HEK293 (cell line): ENCODE measurements at regions not wholly inside any gene's neighbourhood (a gene's known extent, or its start where the extent isn't known, plus 50 kb on each side); places are given as distances from the start of the nearest gene placed in this dataset.

ENCODE experiments used
- MYNN ChIP-seq: fragments of 450-650 bp; formaldehyde crosslinking; IDR thresholded peaks from 2 replicates; pipeline ENCODE4 v1.5.1; 2016; ENCODE audit warnings: missing biosample characterization, missing genetic modification characterization, borderline replicate concordance
- REPIN1 ChIP-seq: fragments of 450-650 bp; formaldehyde crosslinking; IDR thresholded peaks from 2 replicates; pipeline ENCODE4 v1.5.1; 2017; ENCODE audit warnings: missing biosample characterization, missing genetic modification characterization, low read depth
- SALL2 ChIP-seq: fragments of 450-650 bp; formaldehyde crosslinking; IDR thresholded peaks from 2 replicates; pipeline ENCODE4 v1.5.0; 2017; ENCODE audit warnings: missing biosample characterization, mild to moderate bottlenecking, missing genetic modification characterization, borderline replicate concordance
- YY1 ChIP-seq: fragments of 450-650 bp; formaldehyde crosslinking; IDR thresholded peaks from 2 replicates; pipeline ENCODE4 v1.5.1; 2018; ENCODE audit warnings: missing biosample characterization, missing genetic modification characterization
- ZNF121 ChIP-seq: fragments of 450-650 bp; formaldehyde crosslinking; IDR thresholded peaks from 2 replicates; pipeline ENCODE4 v1.5.1; 2016; ENCODE audit warnings: missing biosample characterization, missing genetic modification characterization
- ZNF169 ChIP-seq: fragments of 450-650 bp; formaldehyde crosslinking; IDR thresholded peaks from 2 replicates; pipeline ENCODE4 v1.5.1; 2016; ENCODE audit warnings: missing biosample characterization, missing genetic modification characterization
- ZNF274 ChIP-seq, 2 experiments: fragments of 200-500 bp in 1 of 2; fragments of 450-650 bp in 1 of 2; sonication (Bioruptor generic) in 1 of 2; formaldehyde crosslinking in 1 of 2; IDR thresholded peaks; 2 replicates each; pipeline versions ENCODE4 v1.5.1 to v1.6.1; 2014 to 2016; ENCODE audit warnings: borderline replicate concordance in 1 of 2, inconsistent platforms in 1 of 2, low read length in 1 of 2, missing biosample characterization in 1 of 2, missing genetic modification characterization in 1 of 2
- ZNF335 ChIP-seq: fragments of 450-650 bp; formaldehyde crosslinking; conservative IDR thresholded peaks from 2 replicates; pipeline ENCODE4 v1.5.1; 2016; ENCODE audit warnings: missing biosample characterization, missing genetic modification characterization
- TF ChIP-seq, protein P1 (sequence below): fragments of 450-650 bp; formaldehyde crosslinking; IDR thresholded peaks from 2 replicates; pipeline ENCODE4 v1.5.1; 2016; ENCODE audit warnings: missing biosample characterization, missing genetic modification characterization
- TF ChIP-seq, protein P2 (sequence below): fragments of 450-650 bp; formaldehyde crosslinking; IDR thresholded peaks from 2 replicates; pipeline ENCODE4 v1.5.1; 2016; ENCODE audit warnings: missing biosample characterization, missing genetic modification characterization

DNA sequence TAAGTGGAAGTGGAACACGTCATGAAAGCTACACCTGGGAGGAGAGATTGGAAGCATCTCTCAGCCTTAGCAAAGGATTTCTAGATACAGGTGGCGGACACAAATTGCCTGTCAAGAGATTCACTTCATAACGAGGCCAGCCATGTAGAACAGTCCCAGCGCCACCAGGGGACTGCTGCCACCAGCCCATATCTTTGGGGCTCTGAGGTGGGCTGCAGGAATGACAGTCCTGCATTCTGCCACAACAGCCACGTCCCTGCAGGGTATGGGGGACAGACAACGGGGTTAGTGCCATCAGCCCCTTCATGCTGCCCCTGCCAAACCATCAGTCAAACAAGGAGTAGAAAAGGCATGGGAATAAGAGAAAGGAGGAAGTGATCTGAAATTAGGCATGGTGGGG is 81.2 kb upstream of the SASH1 start:
- TF ChIP-seq, protein P1, sequence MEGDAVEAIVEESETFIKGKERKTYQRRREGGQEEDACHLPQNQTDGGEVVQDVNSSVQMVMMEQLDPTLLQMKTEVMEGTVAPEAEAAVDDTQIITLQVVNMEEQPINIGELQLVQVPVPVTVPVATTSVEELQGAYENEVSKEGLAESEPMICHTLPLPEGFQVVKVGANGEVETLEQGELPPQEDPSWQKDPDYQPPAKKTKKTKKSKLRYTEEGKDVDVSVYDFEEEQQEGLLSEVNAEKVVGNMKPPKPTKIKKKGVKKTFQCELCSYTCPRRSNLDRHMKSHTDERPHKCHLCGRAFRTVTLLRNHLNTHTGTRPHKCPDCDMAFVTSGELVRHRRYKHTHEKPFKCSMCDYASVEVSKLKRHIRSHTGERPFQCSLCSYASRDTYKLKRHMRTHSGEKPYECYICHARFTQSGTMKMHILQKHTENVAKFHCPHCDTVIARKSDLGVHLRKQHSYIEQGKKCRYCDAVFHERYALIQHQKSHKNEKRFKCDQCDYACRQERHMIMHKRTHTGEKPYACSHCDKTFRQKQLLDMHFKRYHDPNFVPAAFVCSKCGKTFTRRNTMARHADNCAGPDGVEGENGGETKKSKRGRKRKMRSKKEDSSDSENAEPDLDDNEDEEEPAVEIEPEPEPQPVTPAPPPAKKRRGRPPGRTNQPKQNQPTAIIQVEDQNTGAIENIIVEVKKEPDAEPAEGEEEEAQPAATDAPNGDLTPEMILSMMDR (tag by site-specific recombination), result no peak
- no peak for TF ChIP-seq REPIN1
- no peak for TF ChIP-seq ZNF274 (IDR thresholded peaks at IDR 0.05; ENCODE audit: low read length)
- TF ChIP-seq ZNF274 (tag by site-specific recombination; IDR thresholded peaks at IDR 0.05; ENCODE audit: borderline replicate concordance), result no peak
- TF ChIP-seq ZNF335 (tag by site-specific recombination), result no peak
- TF ChIP-seq, protein P2, sequence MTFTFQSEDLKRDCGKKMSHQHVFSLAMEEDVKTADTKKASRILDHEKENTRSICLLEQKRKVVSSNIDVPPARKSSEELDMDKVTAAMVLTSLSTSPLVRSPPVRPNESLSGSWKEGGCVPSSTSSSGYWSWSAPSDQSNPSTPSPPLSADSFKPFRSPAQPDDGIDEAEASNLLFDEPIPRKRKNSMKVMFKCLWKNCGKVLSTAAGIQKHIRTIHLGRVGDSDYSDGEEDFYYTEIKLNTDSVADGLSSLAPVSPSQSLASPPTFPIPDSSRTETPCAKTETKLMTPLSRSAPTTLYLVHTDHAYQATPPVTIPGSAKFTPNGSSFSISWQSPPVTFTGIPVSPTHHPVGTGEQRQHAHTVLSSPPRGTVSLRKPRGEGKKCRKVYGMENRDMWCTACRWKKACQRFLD (tag by site-specific recombination), result no peak
- TF ChIP-seq ZNF169, result no peak
- TF ChIP-seq ZNF121 (tag by site-specific recombination), result no peak
- no peak for TF ChIP-seq YY1 (tag by site-specific recombination)
- no peak for TF ChIP-seq SALL2
- no peak for TF ChIP-seq MYNN (tag by site-specific recombination)
